Upper lobe of left lung (tissue), 6 donors: ENCODE measurements at regions not wholly inside any gene's neighbourhood (a gene's known extent, or its start where the extent isn't known, plus 50 kb on each side); places are given as distances from the start of the nearest gene placed in this dataset.
"Not testable (repeated sequence)": the region's sequence is repeated elsewhere in the genome, so short reads cannot be mapped to it uniquely, and the experiment has no call there.

ENCODE experiments used
- ATAC-seq, 2 donors: fragments of 200-7000 bp; cut with Tn5 transposase; one replicate each; pipeline ENCODE4 v1.9.1; 2022; ENCODE audit warnings: mild to moderate bottlenecking in 2 of 2, moderate library complexity in 2 of 2; ENCODE audit not compliant: low FRiP score in 2 of 2
- DNase-seq, 2 donors: peaks; one replicate each; pipeline ENCODE4 v3.0.0-alpha.2; 2019 to 2020
- H3K27ac ChIP-seq, 4 donors: fragments of 200-600 bp; sonication (generic); one replicate each; pipeline ENCODE4 v1.5.1; 2016 to 2019
- H3K27me3 ChIP-seq, 4 donors: fragments of 200-600 bp; sonication (generic); one replicate each; pipeline ENCODE4 v1.5.1; 2017 to 2019
- H3K36me3 ChIP-seq, 4 donors: fragments of 200-600 bp; sonication (generic); one replicate each; pipeline ENCODE4 v1.5.1; 2016 to 2019
- H3K4me1 ChIP-seq, 4 donors: fragments of 200-600 bp; sonication (generic); one replicate each; pipeline ENCODE4 v1.5.1; 2018 to 2019
- H3K4me3 ChIP-seq, 4 donors: fragments of 200-600 bp; sonication (generic); one replicate each; pipeline ENCODE4 v1.5.1; 2017 to 2019; ENCODE audit warnings: mild to moderate bottlenecking in 2 of 4, moderate library complexity in 1 of 4
- H3K9me3 ChIP-seq, 4 donors: fragments of 200-600 bp; sonication (generic); one replicate each; pipeline ENCODE4 v1.5.1; 2018 to 2019
- CTCF ChIP-seq, 6 experiments: fragments of 450-650 bp in 4 of 6; fragments of 200-600 bp in 2 of 6; sonication (generic) in 2 of 6; IDR thresholded peaks; one replicate each; pipeline ENCODE4 v1.5.1; 2016 to 2019; ENCODE audit warnings: antibody characterized with exemption in 6 of 6
- EP300 ChIP-seq, 4 donors: sonication (generic); formaldehyde crosslinking; IDR thresholded peaks; one replicate each; pipeline ENCODE4 v1.5.1; 2017; ENCODE audit warnings: antibody characterized with exemption in 4 of 4, control low read depth in 2 of 4
- POLR2A ChIP-seq, 4 donors: fragments of 450-650 bp; IDR thresholded peaks; one replicate each; pipeline ENCODE4 v1.5.1; 2016 to 2017; ENCODE audit warnings: antibody characterized with exemption in 4 of 4, mild to moderate bottlenecking in 2 of 4
- POLR2AphosphoS5 ChIP-seq, 2 donors: sonication (generic); formaldehyde crosslinking; IDR thresholded peaks; one replicate each; pipeline ENCODE4 v1.5.1; 2017; ENCODE audit warnings: antibody characterized with exemption in 2 of 2
- WGBS, 2 donors: methylation state at CpG; one replicate each; pipeline ENCODE4 v1.1.5; 2017 to 2018; 5-methylcytosine and 5-hydroxymethylcytosine counted together
- donor health status: DM: no; HTN: no; CAD: no; lungs with moderate emphysema.
- donor health status: DM: no; HTN: yes; CAD: no; lungs with severe emphysema.

- no peak for TF ChIP-seq EP300 (IDR thresholded peaks at IDR 0.05)
- no peak for TF ChIP-seq CTCF (IDR thresholded peaks at IDR 0.05)
- Histone ChIP-seq H3K27me3 (no peaks in the 10 kb centered on the region), H3K27ac (no peak overlapping the region), H3K4me3 (no peak overlapping the region), H3K36me3 (no peaks in the 10 kb centered on the region), H3K9me3 (no peaks in the 10 kb centered on the region), H3K4me1 (no peaks in the 10 kb centered on the region)
- DNase-seq (no peak), ATAC-seq (no peak)
- 78 to 92% methylated on average over 1 of the region's 1 CpG for WGBS, 2 donors
Observed at GRCh38 chr13:90276216-90276615, 1071.3 kb upstream of the MIR17HG start.

- not testable (repeated sequence) for ATAC-seq, H3K4me3 ChIP-seq
- WGBS, 2 donors, result 94 to 96% methylated on average over 3 of the region's 3 CpGs
Observed at GRCh38 chr13:90278231-90278630, 1069.3 kb upstream of the MIR17HG start.

GRCh38 chr13:90281709-90282108 is 1065.8 kb upstream of the MIR17HG start:
- Histone ChIP-seq H3K36me3 (no peaks in the 10 kb centered on the region), H3K27me3 (no peaks in the 10 kb centered on the region), H3K9me3 (no peaks in the 10 kb centered on the region), H3K27ac (no peak overlapping the region), H3K4me3 (no peak overlapping the region), H3K4me1 (no peaks in the 10 kb centered on the region)
- ATAC-seq (no peak), DNase-seq (no peak)
- no peak for TF ChIP-seq POLR2AphosphoS5 (IDR thresholded peaks at IDR 0.05)
- no peak for TF ChIP-seq EP300 (IDR thresholded peaks at IDR 0.05)
- TF ChIP-seq CTCF (IDR thresholded peaks at IDR 0.05), result no peak
- TF ChIP-seq POLR2A (IDR thresholded peaks at IDR 0.05), result no peak

More at GRCh38 chr13:90278231-90278630, 1069.3 kb upstream of the MIR17HG start:
- H3K27me3 ChIP-seq, H3K27ac ChIP-seq, H3K9me3 ChIP-seq, H3K36me3 ChIP-seq, H3K4me1 ChIP-seq, DNase-seq: not testable (repeated sequence)

- TF ChIP-seq POLR2A (IDR thresholded peaks at IDR 0.05) (no peak), EP300 (IDR thresholded peaks at IDR 0.05) (no peak), CTCF (IDR thresholded peaks at IDR 0.05) (no peak), POLR2AphosphoS5 (IDR thresholded peaks at IDR 0.05) (no peak)
- 90 to 95% methylated on average over 8 of the region's 8 CpGs for WGBS, 2 donors
- H3K27ac ChIP-seq, result no peak overlapping the region
- no peak overlapping the region for H3K4me3 ChIP-seq
- no peaks in the 10 kb centered on the region for H3K36me3 ChIP-seq
- ATAC-seq, result no peak
- no peaks in the 10 kb centered on the region for H3K4me1 ChIP-seq
- H3K9me3 ChIP-seq, result no peaks in the 10 kb centered on the region
- H3K27me3 ChIP-seq, result no peaks in the 10 kb centered on the region
- no peak for DNase-seq
Observed at GRCh38 chr13:90287521-90287920, 1060.0 kb upstream of the MIR17HG start.

- WGBS, 2 donors, result 86 to 89% methylated on average over 7 of the region's 7 CpGs
- DNase-seq, result no peak
Observed at GRCh38 chr13:90293793-90294361, 1053.6 kb upstream of the MIR17HG start.

More at GRCh38 chr13:90293793-90294361, 1053.6 kb upstream of the MIR17HG start:
- H3K4me1 ChIP-seq, result no peaks in the 10 kb centered on the region
- no peak overlapping the region for H3K4me3 ChIP-seq
- TF ChIP-seq EP300 (IDR thresholded peaks at IDR 0.05) (no peak), CTCF (IDR thresholded peaks at IDR 0.05) (no peak), POLR2A (IDR thresholded peaks at IDR 0.05) (no peak), POLR2AphosphoS5 (IDR thresholded peaks at IDR 0.05) (no peak)
- no peaks in the 10 kb centered on the region for H3K9me3 ChIP-seq
- H3K27me3 ChIP-seq, result no peaks in the 10 kb centered on the region
- no peak for ATAC-seq
- no peaks in the 10 kb centered on the region for H3K36me3 ChIP-seq
- H3K27ac ChIP-seq, result no peak overlapping the region
